ENCODE measurements at regions not wholly inside any gene's neighbourhood (a gene's known extent, or its start where the extent isn't known, plus 50 kb on each side); places are given as distances from the start of the nearest gene placed in this dataset.

GRCh38 chr3:168870892-168871291 is 775.2 kb upstream of the GOLIM4 start:
- Histone ChIP-seq H3K27me3 (replicated peaks; ENCODE audit: insufficient read depth) (no peaks in the 10 kb centered on the region), H3K4me1 (ENCODE audit: control insufficient read depth in 1 of 2, low read depth in 2 of 2) (no peaks in the 10 kb centered on the region), H3K4me3 (no peak overlapping the region), H3K36me3 (no peaks in the 10 kb centered on the region), H3K9me3 (no peaks in the 10 kb centered on the region), H3K27ac (no peak overlapping the region)
- no peak for DNase-seq (ENCODE audit: low spot score)
- ATAC-seq (ENCODE audit: insufficient number of reproducible peaks, low FRiP score, low read depth): no peak
- TF ChIP-seq CTCF (IDR thresholded peaks at IDR 0.05): no peak

GRCh38 chr3:168865022-168865551 is 769.4 kb upstream of the GOLIM4 start:
- TF ChIP-seq CTCF (IDR thresholded peaks at IDR 0.05): peak; percentile 76
- Histone ChIP-seq H3K9me3 (no peaks in the 10 kb centered on the region), H3K27ac (no peak overlapping the region), H3K4me3 (peak overlapping the region; percentile 62), H3K27me3 (replicated peaks; ENCODE audit: insufficient read depth) (no peaks in the 10 kb centered on the region), H3K4me1 (ENCODE audit: control insufficient read depth in 1 of 2, low read depth in 2 of 2) (peaks cover 7 to 9% of the 10 kb centered on the region in 2 donors), H3K36me3 (no peaks in the 10 kb centered on the region)
- DNase-seq (ENCODE audit: low spot score): no peak
- no peak for ATAC-seq (ENCODE audit: insufficient number of reproducible peaks, low FRiP score, low read depth)

GRCh38 chr3:168864107-168865021 is 768.6 kb upstream of the GOLIM4 start:
- Histone ChIP-seq H3K9me3 (no peaks in the 10 kb centered on the region), H3K4me3 (peak overlapping the region; percentile 62), H3K36me3 (no peaks in the 10 kb centered on the region), H3K27me3 (replicated peaks; ENCODE audit: insufficient read depth) (no peaks in the 10 kb centered on the region), H3K27ac (no peak overlapping the region), H3K4me1 (ENCODE audit: control insufficient read depth in 1 of 2, low read depth in 2 of 2) (peaks cover 7 to 9% of the 10 kb centered on the region in 2 donors)
- DNase-seq (ENCODE audit: low spot score) (no peak), ATAC-seq (ENCODE audit: insufficient number of reproducible peaks, low FRiP score, low read depth) (no peak)
- TF ChIP-seq CTCF (IDR thresholded peaks at IDR 0.05): no peak

DNA sequence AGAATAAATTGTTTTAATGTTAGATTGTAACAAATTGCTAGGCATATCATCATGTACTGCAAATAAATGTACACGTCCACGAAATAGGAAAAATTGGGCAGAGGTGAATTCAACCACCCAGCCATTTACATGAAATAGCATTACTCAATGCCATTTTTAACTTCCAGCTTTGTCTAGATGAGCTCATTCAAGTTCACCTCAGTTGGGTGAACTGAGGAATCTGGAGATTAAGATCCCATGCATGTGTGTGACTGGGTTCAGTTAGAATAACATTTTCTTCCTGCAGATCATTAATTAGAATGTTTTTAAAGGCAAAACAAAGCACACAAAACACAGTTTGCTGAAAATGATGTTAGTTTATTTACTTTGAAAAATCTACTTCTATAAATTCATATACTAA is 767.8 kb upstream of the GOLIM4 start:
- TF ChIP-seq CTCF (IDR thresholded peaks at IDR 0.05): no peak
- Histone ChIP-seq H3K4me1 (ENCODE audit: control insufficient read depth in 1 of 2, low read depth in 2 of 2) (peaks cover 7 to 9% of the 10 kb centered on the region in 2 donors), H3K27ac (no peak overlapping the region), H3K36me3 (no peaks in the 10 kb centered on the region), H3K9me3 (no peaks in the 10 kb centered on the region), H3K4me3 (no peak overlapping the region), H3K27me3 (replicated peaks; ENCODE audit: insufficient read depth) (no peaks in the 10 kb centered on the region)
- DNase-seq (ENCODE audit: low spot score) (no peak), ATAC-seq (ENCODE audit: insufficient number of reproducible peaks, low FRiP score, low read depth) (no peak)

DNA sequence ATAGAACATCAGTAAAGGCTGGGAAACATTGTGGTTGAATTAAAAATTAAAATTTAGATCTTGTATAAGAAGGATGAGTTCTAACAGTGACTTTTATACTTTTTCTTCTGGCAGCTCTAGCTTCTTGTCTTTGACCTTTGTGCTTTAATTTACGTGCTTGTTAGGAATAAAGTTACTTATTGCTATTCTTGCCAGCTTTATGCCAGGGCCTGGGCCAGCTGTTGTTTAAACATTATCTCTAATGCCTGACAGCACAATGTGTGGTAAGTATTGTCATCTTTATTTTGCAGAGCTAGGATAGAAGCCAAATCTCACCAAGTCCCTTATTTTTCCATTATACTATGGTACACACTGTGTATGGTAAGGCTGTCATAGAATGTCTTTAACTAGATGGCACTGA is 766.7 kb upstream of the GOLIM4 start:
- H3K27ac ChIP-seq: no peak overlapping the region
- no peaks in the 10 kb centered on the region for H3K27me3 ChIP-seq (replicated peaks; ENCODE audit: insufficient read depth)
- H3K4me3 ChIP-seq: no peak overlapping the region
- ATAC-seq (ENCODE audit: insufficient number of reproducible peaks, low FRiP score, low read depth) (no peak), DNase-seq (ENCODE audit: low spot score) (no peak)
- H3K4me1 ChIP-seq (ENCODE audit: control insufficient read depth in 1 of 2, low read depth in 2 of 2): peaks cover 7 to 9% of the 10 kb centered on the region in 2 donors
- H3K36me3 ChIP-seq: no peaks in the 10 kb centered on the region
- H3K9me3 ChIP-seq: no peaks in the 10 kb centered on the region
- TF ChIP-seq CTCF (IDR thresholded peaks at IDR 0.05): no peak
